ENCODE measurements at regions not wholly inside any gene's neighbourhood (a gene's known extent, or its start where the extent isn't known, plus 50 kb on each side); places are given as distances from the start of the nearest gene placed in this dataset.

- intact Hi-C loops (cut with micrococcal nuclease), result no loop called here
- Histone ChIP-seq H4K20me1 (ENCODE audit: insufficient read depth) (no peaks in the 10 kb centered on the region), H3K79me2 (ENCODE audit: insufficient read depth, low read length) (no peaks in the 10 kb centered on the region), H3K4me2 (ENCODE audit: low read length) (no peak overlapping the region), H3K4me1 (ENCODE audit: control insufficient read depth in 1 of 2, insufficient read depth in 2 of 2, low read length in 2 of 2) (no peaks in the 10 kb centered on the region), H2AFZ (ENCODE audit: low read depth, low read length, poor library complexity, severe bottlenecking) (no peak overlapping the region), H3K27me3 (ENCODE audit: insufficient read depth, low read length) (no peaks in the 10 kb centered on the region), H3K27ac (ENCODE audit: low read depth, low read length) (no peak overlapping the region), H3K9me3 (ENCODE audit: control insufficient read depth in 1 of 2, insufficient read depth in 1 of 2, low read depth in 1 of 2, low read length in 2 of 2) (no peaks in the 10 kb centered on the region), H3K36me3 (ENCODE audit: control insufficient read depth in 1 of 2, insufficient read depth in 2 of 2, low read length in 2 of 2) (no peaks in the 10 kb centered on the region), H3K4me3 (replicated peaks in 1 of 2; ENCODE audit: low read depth in 1 of 2, low read length in 2 of 2) (no peak overlapping the region), H3K9ac (ENCODE audit: low read length) (no peak overlapping the region), H3K9me2 (ENCODE audit: insufficient read depth) (no peaks in the 10 kb centered on the region)
- RAD21 ChIA-PET (ENCODE audit: low non-redundant PET in 1 of 2, low total read pairs in 2 of 2, uncharacterized antibody in 2 of 2, unreplicated experiment in 2 of 2), result interaction anchor here in 1 of 2 experiments (0.6 kb wide), 1 partner anchor 131 kb away, joined by 5 read pairs; no protein-coding TSS in a partner anchor
- DNase-seq (ENCODE audit: low read depth, low spot score) (no peak), ATAC-seq (no peak)
- CTCF ChIA-PET, result interaction anchor here (0.8 to 3.6 kb wide), 2 partner anchors 10 to 213 kb away, joined by 3 to 17 read pairs; no protein-coding TSS in a partner anchor
- TF ChIP-seq REST (IDR thresholded peaks at IDR 0.05; ENCODE audit: low read depth), result no peak
- TF ChIP-seq CTCF (IDR thresholded peaks at IDR 0.05 in 2 of 3, conservative IDR thresholded peaks at IDR 0.05 in 1 of 3; ENCODE audit: borderline replicate concordance in 1 of 3, insufficient read depth in 1 of 3, low read depth in 2 of 3, low read length in 2 of 3), result peak in 2 of 3 experiments; percentile 16 to 19; a peak in 1 of 6 replicates
- no peak for TF ChIP-seq ATF3 (IDR thresholded peaks at IDR 0.05)
- no peak for TF ChIP-seq ELF1 (IDR thresholded peaks at IDR 0.05; ENCODE audit: borderline replicate concordance, low read depth)
- TF ChIP-seq SP1 (IDR thresholded peaks at IDR 0.05; ENCODE audit: low read depth), result no peak
- TF ChIP-seq EGR1 (IDR thresholded peaks at IDR 0.05; ENCODE audit: low read depth), result no peak
- 0 out of 2 replicates have a peak, but pooled peaks have one; percentile 22 for TF ChIP-seq RAD21 (IDR thresholded peaks at IDR 0.05; ENCODE audit: low read depth)
- POLR2A ChIA-PET, result no interaction called here
- no TSS peak for BruUV-seq (replicated peaks)
These were observed 58.1 kb upstream of the SIM2 start for GRCh38 chr21:36640721-36641244.
